Colonic mucosa (tissue), 4 donors: ENCODE measurements at regions not wholly inside any gene's neighbourhood (a gene's known extent, or its start where the extent isn't known, plus 50 kb on each side); places are given as distances from the start of the nearest gene placed in this dataset.
A peak's percentile ranks its signal among the peaks of the same experiment; 100 is the strongest.
"Not testable (repeated sequence)": the region's sequence is repeated elsewhere in the genome, so short reads cannot be mapped to it uniquely, and the experiment has no call there.

Source experiments
- DNase-seq: peaks from one replicate; pipeline ENCODE4 v3.0.0-alpha.2; 2020
- H3K27ac ChIP-seq: fragments of 200-600 bp; one replicate; pipeline ENCODE4 v1.8.0; 2021
- H3K27me3 ChIP-seq: fragments of 200-600 bp; one replicate; pipeline ENCODE4 v1.8.0; 2021
- H3K36me3 ChIP-seq: fragments of 200-600 bp; one replicate; pipeline ENCODE4 v1.8.0; 2021
- H3K4me1 ChIP-seq: fragments of 200-600 bp; one replicate; pipeline ENCODE4 v1.8.0; 2021; ENCODE audit warnings: mild to moderate bottlenecking
- H3K4me3 ChIP-seq: fragments of 200-600 bp; one replicate; pipeline ENCODE4 v1.8.0; 2021
- H3K9ac ChIP-seq, 2 donors: one replicate each; pipeline ENCODE4 v1.7.0; 2013; ENCODE audit warnings: control low read depth in 2 of 2, low read depth in 2 of 2, low read length in 2 of 2
- H3K9me3 ChIP-seq: fragments of 200-600 bp; one replicate; pipeline ENCODE4 v1.8.0; 2021
- intact Hi-C: fragments of 100-400 bp; cut with DNase I; formaldehyde crosslinking; loops from one replicate; pipeline ENCODE4 v1.14.1; 2022
- TF ChIP-seq, protein P1 (sequence below): fragments of 200-600 bp; IDR thresholded peaks from one replicate; pipeline ENCODE4 v1.8.0; 2022; ENCODE audit warnings: antibody characterized with exemption, mild to moderate bottlenecking
- donor health status: healthy.
- donor health status: DM: no; HTN: no; CAD: no.
- donor health status: DM: no; HTN: no; CAD: no.

DNA sequence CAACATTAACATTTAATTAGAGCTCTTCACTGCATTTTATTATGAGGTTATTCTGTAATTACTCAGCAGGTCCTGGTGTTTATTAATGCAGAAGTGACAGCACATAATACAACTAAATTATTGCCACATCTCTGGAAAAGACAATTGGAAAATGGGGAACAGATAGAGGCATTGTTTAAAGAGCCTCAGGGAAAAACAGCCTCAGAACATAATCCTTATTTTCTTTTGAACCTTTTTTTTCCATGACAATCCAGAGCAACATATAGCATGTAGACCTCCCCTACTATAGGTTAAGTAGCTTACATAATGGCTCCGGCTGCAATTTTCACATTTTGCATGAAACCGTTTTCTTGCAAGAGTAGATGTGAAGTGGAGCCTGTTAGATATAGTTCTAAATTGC is 87.2 kb downstream of the RMI1 start:
- DNase-seq = no peak
- TF ChIP-seq, protein P1, sequence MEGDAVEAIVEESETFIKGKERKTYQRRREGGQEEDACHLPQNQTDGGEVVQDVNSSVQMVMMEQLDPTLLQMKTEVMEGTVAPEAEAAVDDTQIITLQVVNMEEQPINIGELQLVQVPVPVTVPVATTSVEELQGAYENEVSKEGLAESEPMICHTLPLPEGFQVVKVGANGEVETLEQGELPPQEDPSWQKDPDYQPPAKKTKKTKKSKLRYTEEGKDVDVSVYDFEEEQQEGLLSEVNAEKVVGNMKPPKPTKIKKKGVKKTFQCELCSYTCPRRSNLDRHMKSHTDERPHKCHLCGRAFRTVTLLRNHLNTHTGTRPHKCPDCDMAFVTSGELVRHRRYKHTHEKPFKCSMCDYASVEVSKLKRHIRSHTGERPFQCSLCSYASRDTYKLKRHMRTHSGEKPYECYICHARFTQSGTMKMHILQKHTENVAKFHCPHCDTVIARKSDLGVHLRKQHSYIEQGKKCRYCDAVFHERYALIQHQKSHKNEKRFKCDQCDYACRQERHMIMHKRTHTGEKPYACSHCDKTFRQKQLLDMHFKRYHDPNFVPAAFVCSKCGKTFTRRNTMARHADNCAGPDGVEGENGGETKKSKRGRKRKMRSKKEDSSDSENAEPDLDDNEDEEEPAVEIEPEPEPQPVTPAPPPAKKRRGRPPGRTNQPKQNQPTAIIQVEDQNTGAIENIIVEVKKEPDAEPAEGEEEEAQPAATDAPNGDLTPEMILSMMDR = no peak
- H3K36me3 ChIP-seq = no peaks in the 10 kb centered on the region
- no peaks in the 10 kb centered on the region for H3K4me1 ChIP-seq
- H3K9me3 ChIP-seq = no peaks in the 10 kb centered on the region
- H3K9ac ChIP-seq = no peak overlapping the region
- H3K27ac ChIP-seq = no peak overlapping the region
- H3K27me3 ChIP-seq = no peaks in the 10 kb centered on the region
- intact Hi-C loops = no loop called here
- no peak overlapping the region for H3K4me3 ChIP-seq

DNA sequence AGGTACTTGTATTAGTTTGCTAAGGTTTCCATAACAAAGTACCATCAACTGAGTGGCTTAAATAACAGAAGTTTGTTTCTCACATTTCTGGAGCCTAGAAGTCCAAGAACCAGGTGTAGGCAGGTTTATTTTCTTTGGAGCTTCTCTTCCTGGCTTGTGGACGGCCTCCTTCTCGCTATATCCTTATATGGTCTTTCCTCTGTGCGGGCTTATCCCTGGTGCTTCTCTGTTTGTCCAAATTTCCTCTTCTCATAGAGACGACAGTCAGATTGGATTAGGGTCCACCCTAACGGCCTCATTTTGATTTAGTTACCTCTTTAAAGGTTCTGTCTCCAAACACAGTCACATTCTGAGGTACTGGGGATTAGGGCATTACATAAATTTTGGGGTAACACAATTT is 88.3 kb downstream of the RMI1 start:
- Histone ChIP-seq H3K9me3 (no peaks in the 10 kb centered on the region), H3K4me1 (no peaks in the 10 kb centered on the region), H3K36me3 (no peaks in the 10 kb centered on the region), H3K27me3 (no peaks in the 10 kb centered on the region), H3K27ac (no peak overlapping the region), H3K9ac (no peak overlapping the region), H3K4me3 (no peak overlapping the region)
- DNase-seq = no peak
- intact Hi-C loops = no loop called here
- TF ChIP-seq, protein P1 = no peak

DNA sequence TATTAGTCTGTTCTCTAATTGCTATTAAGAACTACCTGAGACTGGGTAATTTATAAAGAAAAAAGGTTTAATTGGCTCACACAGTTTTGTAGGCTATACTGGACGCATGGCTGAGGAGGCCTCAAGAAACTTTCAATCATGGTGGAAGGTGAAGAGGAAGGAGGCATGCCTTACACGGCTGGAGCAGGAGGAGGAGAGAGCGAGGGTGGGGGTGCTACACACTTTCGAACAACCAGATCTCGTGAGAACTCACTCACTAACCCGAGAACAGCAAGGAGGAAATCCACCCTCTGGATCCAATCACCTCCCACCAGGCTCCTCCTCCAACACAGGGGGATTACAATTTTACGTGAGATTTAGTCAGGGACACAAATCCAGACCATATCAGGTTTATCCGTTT is 90.0 kb downstream of the RMI1 start:
- TF ChIP-seq, protein P1 = no peak
- no peaks in the 10 kb centered on the region for H3K4me1 ChIP-seq

DNA sequence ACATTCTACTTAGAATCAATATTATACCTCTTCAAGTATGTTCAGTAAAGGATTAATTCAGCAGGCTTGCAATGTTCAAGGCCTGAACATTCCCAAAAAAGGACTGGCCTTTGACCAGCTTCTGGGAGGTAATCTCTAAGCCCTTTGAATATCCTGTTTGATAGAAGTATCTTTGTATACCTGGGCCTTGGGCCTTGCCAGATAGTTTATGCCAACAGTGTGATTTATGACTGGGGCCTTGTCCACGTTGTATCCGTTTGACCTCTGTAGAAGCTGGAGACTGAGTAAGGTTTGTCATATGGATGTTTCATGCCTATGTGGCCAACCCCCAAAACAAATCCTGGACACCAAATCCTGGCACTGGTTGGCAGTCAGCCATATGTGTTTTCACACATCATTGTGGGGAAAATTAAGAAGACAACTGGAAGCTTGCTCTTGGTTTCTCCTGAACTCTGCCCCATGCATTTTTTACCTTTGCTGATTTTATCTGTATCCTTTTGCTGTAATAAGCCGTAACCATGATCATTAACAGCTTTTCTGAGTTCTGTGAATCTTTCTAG is 92.1 kb downstream of the RMI1 start:
- TF ChIP-seq, protein P1 = no peak
- H3K4me1 ChIP-seq = no peaks in the 10 kb centered on the region
- no peaks in the 10 kb centered on the region for H3K36me3 ChIP-seq
- no peak overlapping the region for H3K4me3 ChIP-seq
- no peak for DNase-seq
- H3K27me3 ChIP-seq = no peaks in the 10 kb centered on the region
- H3K9me3 ChIP-seq = no peaks in the 10 kb centered on the region
- H3K27ac ChIP-seq = no peak overlapping the region
- H3K9ac ChIP-seq = no peak overlapping the region
- intact Hi-C loops = no loop called here

More for the DNA sequence above, 90.0 kb downstream of the RMI1 start:
- Histone ChIP-seq H3K4me3 (no peak overlapping the region), H3K27ac (no peak overlapping the region), H3K9ac (no peak overlapping the region), H3K9me3 (no peaks in the 10 kb centered on the region), H3K27me3 (no peaks in the 10 kb centered on the region), H3K36me3 (no peaks in the 10 kb centered on the region)
- intact Hi-C loops = no loop called here
- DNase-seq = no peak

DNA sequence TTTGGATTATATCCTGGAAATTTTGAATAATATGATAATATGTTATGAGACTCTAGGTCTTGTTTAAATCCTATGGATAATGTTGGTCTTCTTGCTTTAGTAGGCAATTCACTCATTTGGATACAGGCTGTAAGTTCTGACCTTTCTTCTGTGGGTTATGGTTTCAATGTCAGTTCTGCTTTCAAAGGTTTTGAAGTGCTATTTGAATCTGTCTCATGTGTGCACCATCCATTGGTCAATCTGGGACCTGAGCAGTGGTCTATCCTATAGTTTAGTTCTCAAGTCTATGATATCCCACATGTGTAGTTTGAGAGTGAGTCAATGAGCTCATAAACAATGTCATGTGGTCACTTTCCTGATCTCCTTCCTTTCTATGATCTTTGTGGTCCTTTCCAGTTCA is 94.4 kb downstream of the RMI1 start:
- no peak overlapping the region for H3K4me3 ChIP-seq
- TF ChIP-seq, protein P1 = no peak
- no peaks in the 10 kb centered on the region for H3K36me3 ChIP-seq
- no peak overlapping the region for H3K9ac ChIP-seq
- H3K4me1 ChIP-seq = no peaks in the 10 kb centered on the region
- H3K9me3 ChIP-seq = no peaks in the 10 kb centered on the region
- DNase-seq = no peak
- intact Hi-C loops = no loop called here
- no peaks in the 10 kb centered on the region for H3K27me3 ChIP-seq
- no peak overlapping the region for H3K27ac ChIP-seq

DNA sequence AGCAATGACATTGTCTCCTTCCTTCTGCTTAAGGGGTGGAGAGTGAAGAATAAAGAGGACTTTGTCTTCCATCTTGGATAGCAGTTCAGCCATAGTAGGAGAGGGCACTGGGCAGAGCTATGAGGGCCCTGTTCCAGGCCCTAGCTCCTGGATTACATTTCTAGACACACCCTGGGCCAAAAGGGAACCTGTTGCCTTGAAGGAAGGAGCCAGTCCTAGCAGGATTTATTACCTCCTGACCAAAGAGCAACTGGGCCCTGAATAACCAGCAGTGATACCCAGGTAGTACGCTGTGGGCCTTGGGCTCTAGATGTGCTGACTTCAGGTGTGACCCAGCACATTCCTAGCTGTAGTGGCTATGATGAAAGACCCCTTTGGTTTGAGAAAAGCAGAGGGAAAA is 95.8 kb downstream of the RMI1 start:
- TF ChIP-seq, protein P1 = no peak
- Histone ChIP-seq H3K36me3 (no peaks in the 10 kb centered on the region), H3K9ac (no peak overlapping the region), H3K4me3 (no peak overlapping the region), H3K9me3 (no peaks in the 10 kb centered on the region), H3K27ac (no peak overlapping the region), H3K27me3 (no peaks in the 10 kb centered on the region), H3K4me1 (no peaks in the 10 kb centered on the region)
- peak; percentile 28 for DNase-seq
- intact Hi-C loops = no loop called here

DNA sequence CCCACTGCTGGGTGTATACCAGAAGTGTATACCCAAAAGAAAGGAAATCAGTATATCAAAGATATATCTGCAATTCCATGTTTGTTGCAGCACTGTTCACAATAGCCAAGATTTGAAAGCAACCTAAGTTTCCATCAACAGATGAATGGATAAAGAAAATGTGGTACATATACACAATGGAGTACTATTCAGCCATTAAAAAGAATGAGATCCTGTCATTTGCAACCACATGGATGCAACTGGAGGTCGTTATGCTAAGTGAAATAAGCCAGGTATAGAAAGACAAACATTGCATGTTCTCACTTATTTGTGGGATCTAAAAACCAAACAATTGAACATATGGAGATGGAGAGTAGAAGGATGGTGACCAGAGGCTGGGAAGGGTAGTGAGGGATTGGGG is 97.2 kb downstream of the RMI1 start:
- H3K27me3 ChIP-seq, DNase-seq, intact Hi-C loops, H3K36me3 ChIP-seq, H3K4me3 ChIP-seq, H3K9ac ChIP-seq, H3K9me3 ChIP-seq, H3K27ac ChIP-seq, H3K4me1 ChIP-seq: not testable (repeated sequence)
